GM18870 (cell line): ENCODE measurements at regions not wholly inside any gene's neighbourhood (a gene's known extent, or its start where the extent isn't known, plus 50 kb on each side); places are given as distances from the start of the nearest gene placed in this dataset.

Experiments used
- ATAC-seq: cut with Tn5 transposase; IDR thresholded peaks from one replicate; pipeline ENCODE4 v1.9.1; 2021; ENCODE audit warnings: moderate library complexity; ENCODE audit not compliant: unreplicated experiment

- no peak for ATAC-seq
Observed at GRCh38 chr1:234728740-234729139, 118.8 kb upstream of the IRF2BP2 start.

GRCh38 chr1:234727018-234727940 is 117.3 kb upstream of the IRF2BP2 start:
- ATAC-seq, result no peak

- ATAC-seq, result no peak
Observed at GRCh38 chr1:234726359-234726943, 116.5 kb upstream of the IRF2BP2 start.

DNA sequence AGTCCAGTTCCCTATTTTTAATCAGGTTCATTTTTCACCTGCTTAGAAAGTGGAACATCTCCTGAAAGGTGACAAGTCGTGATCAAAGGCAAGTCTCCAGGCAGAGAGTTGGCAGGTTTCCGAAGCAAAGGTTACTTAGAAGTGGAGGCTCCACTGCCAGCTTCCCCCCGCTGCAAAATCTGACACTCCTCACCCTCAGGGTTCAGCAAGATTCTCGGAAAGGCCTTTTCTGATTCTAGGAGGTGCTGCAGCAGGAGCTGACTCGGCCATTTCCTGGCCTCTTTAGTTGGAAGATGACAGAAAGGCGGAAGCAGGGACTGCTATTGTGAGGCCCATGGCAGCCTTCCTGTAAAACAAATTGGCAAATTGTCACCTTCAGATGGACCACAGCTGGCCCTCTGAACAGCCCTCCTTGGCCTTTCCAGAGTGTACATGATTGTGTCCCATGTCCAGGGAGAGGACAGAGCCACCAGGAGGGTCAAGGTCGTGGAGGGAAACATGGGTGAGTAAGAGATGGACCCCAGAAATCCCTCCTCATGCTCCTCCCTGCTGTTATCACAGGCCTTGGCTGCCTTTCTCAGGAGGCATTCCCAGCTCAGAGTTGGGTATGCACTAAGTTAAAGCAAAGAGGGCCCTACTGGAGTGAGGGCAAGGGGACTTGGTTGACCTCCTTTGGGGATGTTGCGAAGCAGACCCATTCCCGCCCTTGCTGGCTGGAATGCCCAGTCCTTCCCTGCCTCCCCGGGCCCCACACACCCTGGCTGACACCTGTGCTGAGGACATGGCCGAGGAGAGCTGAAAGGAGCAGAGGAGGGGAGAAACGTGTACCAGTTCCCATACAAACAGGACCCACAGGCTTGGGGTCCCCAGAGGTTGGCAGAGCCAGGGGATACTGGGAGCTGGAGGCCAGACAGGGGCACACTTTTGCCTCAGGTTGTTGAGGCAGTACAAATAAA is 115.5 kb upstream of the IRF2BP2 start:
- ATAC-seq, result no peak

DNA sequence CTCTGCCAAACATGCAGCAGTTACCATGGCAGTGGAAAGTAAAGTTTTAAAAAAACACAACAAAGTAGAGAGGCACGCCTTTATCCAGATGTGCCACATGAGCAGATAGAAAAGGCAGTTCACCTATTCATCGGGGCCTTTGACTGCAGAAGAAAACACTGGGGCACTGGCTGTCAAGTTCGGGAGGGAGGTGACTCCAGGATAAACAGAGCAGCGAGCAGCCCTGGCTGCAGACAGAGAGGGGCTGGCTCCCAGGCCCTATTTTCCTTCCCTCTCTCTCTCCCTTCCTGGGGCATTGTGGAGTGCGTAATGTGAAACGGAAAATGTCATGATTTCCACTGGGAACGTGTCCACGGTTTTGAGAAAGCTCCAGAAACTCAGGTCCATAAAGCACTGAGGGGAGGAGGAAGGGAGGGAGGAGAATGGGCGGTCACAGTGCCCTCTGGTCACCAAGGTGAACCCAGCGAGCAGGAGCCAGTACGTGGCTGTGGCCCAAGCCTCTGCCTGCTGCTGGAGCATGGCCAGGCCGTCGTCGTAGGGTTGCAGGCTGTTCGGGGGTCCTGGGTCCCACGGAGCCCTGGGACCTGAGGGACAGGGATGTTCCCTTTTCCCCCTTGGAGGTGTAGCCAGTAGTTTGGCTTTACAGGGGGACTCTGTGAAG is 114.7 kb upstream of the IRF2BP2 start:
- ATAC-seq, result no peak

DNA sequence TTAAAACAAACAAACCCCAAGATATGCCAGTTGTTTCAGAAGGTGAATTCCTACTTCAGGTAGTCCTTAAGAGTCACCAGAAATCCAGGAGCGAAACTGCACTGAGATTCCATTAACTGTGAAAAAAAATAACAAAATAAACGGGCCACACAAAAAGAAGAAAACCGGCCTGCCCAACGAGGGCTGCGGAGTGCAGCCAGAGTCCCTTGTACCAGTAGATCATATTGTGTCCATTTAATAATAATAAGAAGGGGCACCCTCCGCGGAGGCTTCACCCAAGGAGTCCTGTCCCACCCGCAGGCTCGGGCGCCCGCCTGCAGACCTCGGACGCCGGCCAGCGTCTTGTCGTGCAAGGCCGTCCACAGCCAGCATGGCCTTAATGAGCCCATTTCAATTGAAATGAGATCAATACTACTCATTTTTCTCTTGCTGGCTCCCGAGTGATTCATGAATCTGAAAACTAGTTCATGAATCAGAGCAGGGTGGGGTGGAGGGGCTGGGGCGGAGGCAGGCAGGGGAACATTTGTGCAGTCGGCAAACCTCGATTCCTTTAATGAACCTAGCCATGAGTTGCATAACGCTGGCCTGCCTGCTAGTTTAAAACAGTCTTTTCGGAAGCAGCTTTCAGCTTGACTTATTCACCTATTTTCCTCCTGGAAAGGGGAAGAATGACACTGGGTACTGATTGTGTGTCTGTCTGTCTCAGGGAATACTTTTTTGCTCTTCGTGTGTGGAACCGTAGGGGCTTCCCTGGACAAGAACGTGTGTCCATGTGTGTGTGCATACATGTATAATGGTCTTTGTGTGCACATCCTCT is 113.1 kb upstream of the IRF2BP2 start:
- ATAC-seq, result no peak

DNA sequence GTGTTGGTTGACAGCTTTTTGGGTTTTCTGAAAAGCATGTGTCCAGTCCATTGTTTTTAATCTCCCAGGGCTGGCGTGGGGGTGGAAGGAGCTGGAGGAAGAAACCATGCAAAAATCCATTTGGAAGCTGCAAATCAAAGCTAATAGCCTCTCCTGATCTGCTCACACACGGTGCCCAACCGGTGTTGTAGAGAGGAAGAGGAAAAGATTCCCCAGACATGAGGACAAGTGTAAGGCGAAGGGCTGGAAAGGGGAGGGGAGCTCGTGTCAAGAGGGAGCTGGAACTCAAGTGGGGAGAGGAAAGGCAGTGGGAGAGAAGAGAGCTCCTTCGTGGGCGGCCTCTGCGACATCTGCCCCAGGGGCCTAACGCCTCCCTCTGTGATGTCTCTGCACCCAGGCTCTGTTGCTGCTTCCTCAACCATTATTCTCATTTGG is 112.3 kb upstream of the IRF2BP2 start:
- ATAC-seq, result no peak

DNA sequence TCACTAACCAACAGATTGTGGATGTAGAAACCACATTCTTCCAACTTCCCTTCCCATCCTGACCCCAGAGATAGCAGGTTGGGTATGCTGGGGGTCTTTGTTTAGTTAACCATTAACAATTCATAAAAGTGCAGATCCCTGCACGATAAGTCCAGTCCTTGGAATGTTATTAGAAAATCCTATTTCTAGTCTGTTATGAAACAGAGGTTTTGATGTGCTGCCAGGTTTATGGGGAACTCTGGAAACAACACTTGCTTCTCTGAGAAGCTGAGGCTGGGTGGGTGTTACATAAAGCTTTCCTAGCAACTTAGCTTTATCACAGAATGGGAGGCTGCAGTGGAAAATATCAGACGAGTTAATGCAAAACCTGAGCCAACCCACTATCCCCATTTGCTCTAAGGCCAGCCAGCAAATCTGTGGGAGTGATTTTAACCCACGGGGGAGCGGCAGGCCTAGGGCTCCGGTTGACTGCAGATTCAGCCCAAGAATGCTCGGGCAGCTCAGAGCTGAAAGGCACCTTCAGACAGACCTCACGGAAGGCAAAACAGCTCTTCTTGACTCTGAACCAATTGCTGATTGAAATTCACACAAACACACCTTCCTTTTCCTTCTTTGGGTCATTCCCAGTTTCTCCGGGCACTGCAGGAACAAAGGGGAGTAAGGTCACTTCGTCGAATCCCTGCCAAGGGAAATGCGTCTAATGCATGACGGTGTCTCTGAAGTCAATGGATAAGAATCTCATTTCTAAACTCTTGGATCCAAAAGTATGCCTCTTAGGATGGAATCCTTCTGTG is 111.7 kb upstream of the IRF2BP2 start:
- ATAC-seq, result no peak

GRCh38 chr1:234720709-234721441 is 110.9 kb upstream of the IRF2BP2 start:
- ATAC-seq, result no peak

- no peak for ATAC-seq
Observed at GRCh38 chr1:234719454-234720251, 109.7 kb upstream of the IRF2BP2 start.

DNA sequence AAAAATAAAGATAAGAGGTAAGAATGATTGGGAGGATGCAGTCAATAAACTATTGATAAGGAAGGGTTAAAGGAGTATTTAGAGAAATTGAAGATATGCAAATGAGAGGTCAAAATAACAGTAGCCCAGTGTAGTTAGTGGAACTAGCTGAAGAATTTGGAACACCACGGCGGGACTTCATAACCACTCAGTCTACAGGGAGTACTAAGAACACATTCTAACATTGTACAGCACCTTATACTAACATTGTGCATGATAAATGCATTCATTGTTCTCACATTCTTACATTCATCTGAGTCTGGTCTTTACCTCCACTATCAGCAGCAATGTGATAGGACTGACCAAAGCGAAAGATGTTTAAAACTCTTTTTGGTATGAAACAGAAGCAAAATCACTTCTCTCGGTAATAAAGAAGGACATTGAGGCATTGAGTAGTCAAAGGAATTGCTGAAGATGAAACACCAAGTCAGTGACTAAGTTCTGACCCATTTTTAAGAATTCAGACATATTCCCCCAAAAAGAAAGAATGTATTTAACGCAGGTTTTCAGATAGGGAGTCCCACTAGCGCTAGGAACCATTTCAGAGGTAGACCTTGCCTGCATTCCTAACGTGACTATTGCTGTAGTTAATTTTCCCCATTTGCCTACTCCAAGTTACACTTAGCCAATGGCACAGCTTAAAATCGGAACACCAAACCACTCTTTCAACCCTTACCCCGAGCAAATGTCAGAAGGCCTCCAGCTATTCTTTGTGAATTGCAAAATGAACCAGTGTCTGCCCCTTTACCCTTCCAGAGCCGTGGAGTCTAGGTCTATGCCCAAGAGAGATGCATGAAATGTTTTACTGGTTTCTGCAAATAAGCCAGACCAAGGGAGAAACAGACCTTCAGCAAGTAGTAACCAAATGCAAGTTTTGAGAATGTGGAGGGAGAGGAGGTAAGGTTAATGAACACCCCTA is 108.8 kb upstream of the IRF2BP2 start:
- no peak for ATAC-seq

DNA sequence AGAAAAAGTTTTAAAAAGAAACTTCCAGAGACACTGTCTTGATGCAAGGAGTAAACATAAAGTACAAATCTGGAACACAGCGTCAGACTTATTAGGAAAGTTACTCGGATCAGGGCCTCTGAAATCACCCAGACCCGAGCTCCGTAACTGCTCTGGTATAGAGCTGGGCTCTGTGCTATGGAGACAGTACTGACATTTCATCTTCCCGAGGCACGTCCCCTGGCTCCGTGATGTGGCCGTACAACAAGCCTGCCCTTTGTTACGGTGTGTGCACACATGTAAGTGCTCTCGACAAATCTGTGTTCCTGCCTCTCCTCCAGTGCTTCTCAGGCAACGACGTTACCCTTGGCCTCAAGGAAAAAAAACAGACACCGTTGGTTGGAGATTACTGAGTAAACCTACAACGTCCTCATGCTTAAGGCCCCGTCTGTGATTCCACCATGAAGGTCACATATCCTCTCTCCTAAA is 107.0 kb upstream of the IRF2BP2 start:
- ATAC-seq, result no peak

- ATAC-seq, result no peak
Observed at GRCh38 chr1:234715252-234716014, 105.5 kb upstream of the IRF2BP2 start.

GRCh38 chr1:234713859-234714258 is 103.9 kb upstream of the IRF2BP2 start:
- no peak for ATAC-seq

- ATAC-seq, result no peak
Observed at GRCh38 chr1:234713440-234713839, 103.5 kb upstream of the IRF2BP2 start.

GRCh38 chr1:234712891-234713305 is 102.9 kb upstream of the IRF2BP2 start:
- ATAC-seq, result no peak
